HEK293T (cell line): ENCODE measurements at regions not wholly inside any gene's neighbourhood (a gene's known extent, or its start where the extent isn't known, plus 50 kb on each side); places are given as distances from the start of the nearest gene placed in this dataset.

ENCODE experiments used
- ARNT ChIP-seq: fragments of 450-650 bp; IDR thresholded peaks from 2 replicates; pipeline ENCODE4 v1.6.1; 2017; ENCODE audit warnings: mild to moderate bottlenecking
- BHLHE40 ChIP-seq: fragments of 450-650 bp; IDR thresholded peaks from 2 replicates; pipeline ENCODE4 v1.6.1; 2016; ENCODE audit warnings: mild to moderate bottlenecking, moderate library complexity, borderline replicate concordance
- CTBP1 ChIP-seq: fragments of 450-650 bp; IDR thresholded peaks from 2 replicates; pipeline ENCODE4 v1.6.1; 2016; ENCODE audit warnings: borderline replicate concordance
- ELF4 ChIP-seq: fragments of 450-650 bp; IDR thresholded peaks from 2 replicates; pipeline ENCODE4 v1.6.1; 2017; ENCODE audit warnings: antibody characterized with exemption
- FOXK2 ChIP-seq: fragments of 450-650 bp; IDR thresholded peaks from 2 replicates; pipeline ENCODE4 v1.6.1; 2016; ENCODE audit warnings: mild to moderate bottlenecking
- FOXM1 ChIP-seq: fragments of 450-650 bp; IDR thresholded peaks from 2 replicates; pipeline ENCODE4 v1.6.1; 2017; ENCODE audit warnings: mild to moderate bottlenecking, borderline replicate concordance
- NFRKB ChIP-seq: fragments of 450-650 bp; IDR thresholded peaks from 2 replicates; pipeline ENCODE4 v1.6.1; 2016; ENCODE audit warnings: mild to moderate bottlenecking, moderate library complexity
- SP1 ChIP-seq: fragments of 450-650 bp; IDR thresholded peaks from 2 replicates; pipeline ENCODE4 v1.6.1; 2017
- SUZ12 ChIP-seq: fragments of 450-650 bp; IDR thresholded peaks from 2 replicates; pipeline ENCODE4 v1.6.1; 2016; ENCODE audit warnings: mild to moderate bottlenecking
- TARDBP ChIP-seq: fragments of 450-650 bp; IDR thresholded peaks from 2 replicates; pipeline ENCODE4 v1.6.1; 2016
- ZNF384 ChIP-seq: fragments of 450-650 bp; IDR thresholded peaks from 2 replicates; pipeline ENCODE4 v1.6.1; 2016

GRCh38 chr21:35426897-35427296, 377.8 kb upstream of the RUNX1 start:
- no peak for TF ChIP-seq FOXK2
- no peak for TF ChIP-seq NFRKB
- TF ChIP-seq TARDBP = no peak
- no peak for TF ChIP-seq ARNT
- TF ChIP-seq SP1 = no peak
- no peak for TF ChIP-seq FOXM1
- no peak for TF ChIP-seq ELF4
- TF ChIP-seq ZNF384 = no peak
- no peak for TF ChIP-seq SUZ12
- TF ChIP-seq BHLHE40 = no peak
- TF ChIP-seq CTBP1 = no peak
